ENCODE measurements at regions not wholly inside any gene's neighbourhood (a gene's known extent, or its start where the extent isn't known, plus 50 kb on each side); places are given as distances from the start of the nearest gene placed in this dataset.
"Not testable (repeated sequence)": the region's sequence is repeated elsewhere in the genome, so short reads cannot be mapped to it uniquely, and the experiment has no call there.

DNA sequence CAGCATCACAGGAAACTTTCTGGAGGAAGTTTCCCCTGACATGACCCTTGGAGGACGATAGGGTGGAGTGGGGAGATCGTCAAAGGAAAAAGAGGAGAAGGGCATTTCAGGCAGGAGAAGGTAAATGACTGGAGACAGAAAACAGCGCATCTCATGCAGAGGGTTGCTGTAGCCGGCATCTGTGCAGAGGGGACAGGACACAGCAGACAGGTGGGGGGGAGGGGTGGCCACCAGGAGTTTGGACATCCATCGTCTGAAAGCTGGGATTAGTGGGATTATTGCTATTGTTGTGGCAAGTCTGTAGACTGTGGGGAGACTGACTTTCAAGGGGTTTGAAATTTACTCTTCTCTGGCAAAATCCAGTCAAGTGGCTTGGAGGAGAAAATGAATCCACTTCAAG lies 463.9 kb downstream of the OMA1 start:
- DNase-seq (ENCODE audit: insufficient read length, low spot score) = no peak
- no peak for FAIRE-seq

DNA sequence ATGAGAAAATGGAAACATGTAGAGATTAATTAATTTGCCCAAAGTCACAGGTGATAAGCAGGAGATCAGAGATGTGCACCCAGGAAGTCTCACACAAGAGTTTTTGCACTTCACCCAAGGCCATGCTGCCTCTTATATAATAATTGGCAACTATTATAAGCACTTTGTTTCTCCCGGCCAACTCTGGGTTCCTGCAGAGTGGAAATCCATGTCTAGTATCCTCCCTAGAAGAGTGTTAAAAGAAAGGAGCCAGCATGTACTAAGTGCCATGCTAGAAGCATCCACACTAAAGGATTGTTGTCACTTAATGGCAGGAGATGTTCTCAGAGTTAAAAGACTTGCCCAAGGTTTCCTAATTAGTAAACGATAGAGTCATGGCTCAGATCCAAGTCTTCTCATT lies 470.3 kb downstream of the OMA1 start:
- DNase-seq (ENCODE audit: insufficient read length, low spot score) (no peak), FAIRE-seq (no peak)

DNA sequence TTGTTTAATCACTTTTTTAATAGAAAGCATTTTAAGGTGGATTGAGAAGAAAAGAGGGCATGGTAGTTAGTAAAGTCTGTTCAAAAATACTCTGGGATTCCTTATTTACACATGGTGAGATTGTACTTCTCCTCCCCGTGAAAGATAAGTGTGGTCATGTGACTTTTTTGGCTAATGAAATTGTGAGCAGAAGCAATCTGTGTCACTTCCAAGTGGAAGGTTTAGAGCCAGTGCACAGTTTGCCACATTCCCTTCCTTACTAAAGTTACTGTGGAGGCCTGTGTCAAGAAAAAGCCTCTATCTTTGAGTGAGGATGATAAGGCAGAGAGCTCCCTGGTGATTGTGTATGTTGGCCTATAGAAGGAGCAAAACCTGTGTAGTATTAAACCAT lies 471.3 kb downstream of the OMA1 start:
- FAIRE-seq = no peak
- no peak for DNase-seq (ENCODE audit: insufficient read length, low spot score)

DNA sequence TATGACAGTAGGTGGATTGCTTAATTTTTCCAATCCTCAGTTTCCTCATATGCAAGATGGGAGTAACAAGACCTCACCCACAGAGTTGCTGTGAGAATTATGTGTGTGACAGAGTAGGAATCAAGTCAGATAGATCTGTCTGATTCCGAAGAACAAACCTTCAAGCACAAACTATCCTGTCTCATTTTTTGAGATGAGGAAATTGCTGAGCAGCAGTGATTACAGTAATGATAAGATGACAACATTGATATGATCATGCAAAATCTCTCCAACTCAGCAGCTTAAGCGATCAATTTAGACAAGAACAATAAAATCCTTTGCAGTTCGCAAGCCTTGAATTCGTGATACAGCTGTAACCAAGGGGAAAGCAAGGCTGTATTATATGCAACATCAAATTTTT lies 474.1 kb downstream of the OMA1 start:
- FAIRE-seq = no peak
- no peak for DNase-seq (ENCODE audit: insufficient read length, low spot score)

DNA sequence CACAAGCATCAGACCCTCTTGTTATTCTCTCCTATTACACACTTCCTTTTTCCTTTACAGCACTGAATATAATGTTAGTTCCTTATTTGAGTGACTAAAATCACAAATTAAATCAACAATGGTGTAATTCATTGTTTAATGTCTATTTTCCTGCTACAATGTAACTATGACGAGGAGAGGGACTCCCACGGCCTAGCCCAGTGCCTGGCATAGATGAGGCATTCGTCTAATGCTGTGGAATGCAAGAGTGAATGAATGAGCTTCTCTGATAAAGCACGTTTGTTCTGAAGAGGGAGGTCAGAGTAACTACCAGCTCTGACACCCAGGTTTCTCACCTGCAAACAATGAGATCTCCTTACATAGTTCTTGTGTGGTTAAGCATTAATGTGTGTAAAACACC lies 479.4 kb downstream of the OMA1 start:
- no peak for FAIRE-seq
- no peak for DNase-seq (ENCODE audit: insufficient read length, low spot score)

DNA sequence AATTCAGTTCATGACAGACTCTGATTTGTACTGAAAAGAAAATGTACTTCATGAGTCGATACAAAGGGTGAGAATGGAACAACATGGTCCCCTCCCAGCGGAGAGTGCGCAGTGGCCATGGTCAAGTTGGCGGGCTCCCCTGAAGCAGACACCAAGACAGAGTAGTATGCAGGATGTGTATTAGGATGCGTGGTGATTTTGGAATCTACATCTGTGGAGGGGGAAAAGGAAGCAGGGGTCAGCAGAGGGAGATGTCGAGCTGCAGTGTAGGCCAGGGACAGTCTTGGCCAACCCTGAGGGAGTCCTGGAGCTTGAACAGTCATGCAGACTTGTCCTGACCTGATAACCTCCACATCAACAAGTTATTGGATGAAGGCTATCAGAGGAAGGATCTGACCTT lies 481.0 kb downstream of the OMA1 start:
- DNase-seq (ENCODE audit: insufficient read length, low spot score) (no peak), FAIRE-seq (no peak)

DNA sequence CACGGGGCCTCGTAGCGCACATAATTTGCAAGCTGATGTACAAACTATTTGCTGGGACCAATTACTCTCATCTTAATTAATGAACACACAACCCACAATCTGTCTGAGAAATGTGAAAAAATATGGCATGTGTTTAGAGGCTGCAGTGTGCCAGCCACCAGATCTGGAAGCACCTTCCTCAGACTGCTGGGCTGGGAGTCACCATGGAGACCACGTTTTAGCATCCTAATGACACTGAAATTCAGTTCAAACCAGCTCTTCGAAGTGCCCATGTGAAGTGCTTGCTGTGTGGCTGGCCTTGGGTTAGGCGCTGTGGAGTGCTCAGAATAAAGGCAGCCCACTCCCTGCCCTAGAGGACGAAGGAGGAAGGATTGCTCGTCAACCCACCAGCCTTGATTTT lies 482.4 kb downstream of the OMA1 start:
- FAIRE-seq = no peak
- DNase-seq (ENCODE audit: insufficient read length, low spot score) = no peak

DNA sequence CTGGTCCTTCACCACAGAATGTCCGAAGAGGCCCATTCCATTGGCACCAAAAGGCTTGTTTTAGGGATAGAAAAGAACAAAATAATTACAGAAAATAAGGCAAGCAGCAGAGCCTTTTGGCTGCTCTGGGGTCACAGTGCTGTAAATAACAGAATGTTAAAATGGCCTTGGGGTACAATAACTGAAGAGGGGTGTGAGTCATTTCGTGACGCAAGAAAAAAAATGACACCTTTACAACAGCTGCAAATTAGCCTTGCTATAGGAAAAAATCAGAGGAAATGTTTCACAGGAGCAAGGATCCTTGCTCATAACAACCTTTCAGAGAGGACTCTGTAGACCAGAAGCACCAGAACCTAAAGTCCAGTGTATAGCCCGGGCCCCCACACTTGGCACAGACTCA lies 483.4 kb downstream of the OMA1 start:
- DNase-seq (ENCODE audit: insufficient read length, low spot score) (no peak), FAIRE-seq (no peak)

DNA sequence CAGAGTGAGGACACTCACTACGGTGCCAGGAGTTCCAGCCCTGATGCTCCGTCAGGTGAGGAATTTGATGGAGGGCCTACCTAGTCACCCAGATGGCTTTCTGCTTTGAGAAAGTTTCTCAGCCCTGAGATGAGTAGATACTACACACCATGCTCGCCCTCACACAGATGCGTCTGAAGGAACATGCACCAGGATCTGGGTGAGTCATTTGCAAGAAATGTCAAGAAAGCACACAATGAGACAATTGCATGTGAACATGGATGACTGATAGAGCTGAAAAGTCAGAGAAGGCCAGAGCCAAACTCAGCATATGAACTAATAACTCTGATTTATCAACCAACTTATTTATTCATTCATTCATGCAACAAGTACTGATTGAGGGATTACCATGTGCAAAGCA lies 483.9 kb downstream of the OMA1 start:
- FAIRE-seq (no peak), DNase-seq (ENCODE audit: insufficient read length, low spot score) (no peak)

DNA sequence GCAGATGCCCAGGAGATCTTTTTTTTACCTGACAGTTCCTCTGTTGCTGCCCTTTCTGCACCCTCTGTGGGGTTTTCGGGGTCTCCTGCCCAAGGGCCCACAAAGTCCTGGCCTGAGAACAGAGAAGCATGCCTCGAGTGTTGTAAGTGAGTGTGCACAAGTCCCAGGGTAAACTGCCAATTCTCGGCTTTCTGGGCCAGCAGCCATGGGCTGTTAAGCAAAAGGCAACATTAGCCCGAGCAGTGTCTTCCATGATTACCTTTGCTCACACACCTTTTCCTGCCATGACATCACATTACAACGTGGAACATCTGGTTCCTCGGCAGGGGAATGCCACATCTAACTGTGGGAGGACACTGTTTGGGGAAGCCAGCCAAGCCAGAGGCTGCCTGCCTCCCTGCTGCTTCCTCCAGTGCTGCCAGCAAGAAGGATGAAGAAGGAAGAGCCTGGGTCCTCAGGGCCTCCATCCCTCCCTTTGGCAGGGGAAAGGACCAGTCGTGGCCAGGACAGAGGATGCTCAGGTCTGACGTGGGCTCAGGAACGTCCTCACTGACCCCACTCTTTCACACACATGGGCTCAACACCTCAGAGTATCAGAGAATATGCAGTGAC lies 485.9 kb downstream of the OMA1 start:
- no peak for FAIRE-seq
- no peak for DNase-seq (ENCODE audit: insufficient read length, low spot score)

DNA sequence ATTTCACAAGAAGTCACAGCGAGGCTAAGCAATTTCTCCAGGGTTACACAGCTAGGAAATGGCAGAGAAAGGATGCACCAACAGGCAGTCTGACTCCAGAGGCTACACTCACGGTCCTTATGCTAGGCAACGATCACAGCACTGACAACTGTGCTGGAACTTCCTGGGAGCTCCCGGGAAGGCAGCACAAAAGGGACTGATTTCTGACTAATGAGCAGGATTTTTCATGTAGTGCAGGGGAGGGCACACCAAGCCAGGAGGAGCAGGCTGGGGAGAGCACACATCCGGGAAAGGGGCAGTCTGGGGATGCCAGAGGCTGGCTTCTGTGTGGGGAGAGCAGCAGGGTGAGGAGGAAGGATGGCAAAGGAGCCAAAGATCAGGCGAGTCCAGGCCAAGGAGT lies 486.7 kb downstream of the OMA1 start:
- no peak for DNase-seq (ENCODE audit: insufficient read length, low spot score)
- FAIRE-seq = no peak

DNA sequence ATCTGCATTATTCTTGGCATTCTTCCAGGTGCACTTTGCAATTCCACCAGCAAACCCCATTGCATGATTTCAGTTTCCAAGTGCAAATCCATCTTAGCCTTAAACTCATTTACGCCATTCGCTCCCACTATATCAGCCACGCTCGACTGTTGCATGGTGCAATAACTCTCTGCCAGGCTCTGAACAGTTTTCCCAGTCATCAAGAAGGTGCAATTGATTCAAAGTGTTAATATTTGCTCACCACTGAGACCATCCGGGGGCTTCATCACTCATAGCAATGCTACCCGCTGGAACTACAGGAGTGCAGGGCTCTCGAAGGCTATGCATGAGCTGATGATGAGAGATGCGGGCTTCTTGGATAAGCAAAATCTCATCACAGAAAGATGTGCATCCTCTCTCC lies 488.2 kb downstream of the OMA1 start:
- DNase-seq (ENCODE audit: insufficient read length, low spot score) (no peak), FAIRE-seq (no peak)

DNA sequence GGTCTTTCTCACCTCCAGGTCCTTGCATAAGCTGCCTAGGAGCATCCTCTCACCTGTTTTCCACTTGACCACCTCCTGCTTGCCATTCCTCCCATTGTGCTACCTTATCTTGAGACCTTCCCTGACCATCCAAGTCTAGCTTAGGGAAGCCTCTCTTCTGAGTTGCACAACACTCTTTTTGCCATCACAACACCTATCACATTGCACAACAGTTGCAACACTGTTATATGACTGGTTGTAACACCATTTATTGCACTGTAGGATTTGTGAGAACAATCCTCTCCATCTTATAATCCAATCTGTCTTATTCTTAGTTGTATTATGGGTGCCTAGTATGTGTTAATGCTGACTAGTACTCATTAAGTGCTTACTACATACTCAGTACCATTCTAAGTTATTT lies 488.7 kb downstream of the OMA1 start:
- FAIRE-seq = no peak

DNA sequence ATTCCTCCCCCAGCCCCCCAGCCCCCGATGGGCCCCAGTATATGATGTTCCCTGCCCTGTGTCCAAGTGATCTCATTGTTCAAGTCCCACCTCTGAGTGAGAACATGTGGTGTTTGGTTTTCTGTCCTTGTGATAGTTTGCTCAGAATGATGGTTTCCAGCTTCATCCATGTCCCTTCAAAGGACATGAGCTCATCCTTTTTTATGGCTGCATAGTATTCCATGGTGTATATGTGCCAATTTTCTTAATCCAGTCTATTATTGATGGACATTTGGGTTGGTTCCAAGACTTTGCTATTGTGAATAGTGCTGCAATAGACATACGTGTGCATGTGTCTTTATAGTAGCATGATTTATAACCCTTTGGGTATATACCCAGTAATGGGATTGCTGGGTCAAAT lies 495.3 kb downstream of the OMA1 start:
- FAIRE-seq = not testable (repeated sequence)

More for the DNA sequence above, 488.7 kb downstream of the OMA1 start:
- no peak for DNase-seq (ENCODE audit: insufficient read length, low spot score)

DNA sequence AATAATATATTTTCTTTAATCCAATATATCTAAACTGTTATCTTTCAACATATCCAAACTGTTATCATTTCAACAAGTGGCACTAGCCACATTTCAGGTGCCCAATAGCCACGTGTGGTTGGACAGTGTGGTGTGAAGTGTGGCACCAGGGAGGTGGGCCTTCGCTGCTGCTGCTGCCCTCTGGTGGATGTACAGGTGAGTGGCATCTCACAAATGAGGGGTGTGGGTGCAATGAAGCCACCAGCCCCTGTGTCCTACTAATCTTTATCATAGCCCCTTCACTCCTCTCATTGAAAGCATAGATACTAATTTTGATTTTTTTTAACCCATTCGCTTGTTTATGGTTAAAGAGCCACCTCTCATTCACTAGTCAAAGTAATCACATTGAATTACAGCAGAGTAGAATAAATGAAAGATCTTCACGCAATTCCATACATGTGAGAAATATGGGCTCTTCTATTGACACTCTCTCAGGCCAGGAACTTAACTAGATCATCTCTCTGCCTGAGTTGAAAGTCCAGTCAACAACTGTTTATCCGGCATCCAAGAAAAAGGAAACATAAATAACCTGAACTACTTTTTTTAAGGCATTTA lies 499.2 kb downstream of the OMA1 start:
- DNase-seq (ENCODE audit: insufficient read length, low spot score) (no peak), FAIRE-seq (no peak)

More for the DNA sequence above, 495.3 kb downstream of the OMA1 start:
- DNase-seq (ENCODE audit: insufficient read length, low spot score) = not testable (repeated sequence)

DNA sequence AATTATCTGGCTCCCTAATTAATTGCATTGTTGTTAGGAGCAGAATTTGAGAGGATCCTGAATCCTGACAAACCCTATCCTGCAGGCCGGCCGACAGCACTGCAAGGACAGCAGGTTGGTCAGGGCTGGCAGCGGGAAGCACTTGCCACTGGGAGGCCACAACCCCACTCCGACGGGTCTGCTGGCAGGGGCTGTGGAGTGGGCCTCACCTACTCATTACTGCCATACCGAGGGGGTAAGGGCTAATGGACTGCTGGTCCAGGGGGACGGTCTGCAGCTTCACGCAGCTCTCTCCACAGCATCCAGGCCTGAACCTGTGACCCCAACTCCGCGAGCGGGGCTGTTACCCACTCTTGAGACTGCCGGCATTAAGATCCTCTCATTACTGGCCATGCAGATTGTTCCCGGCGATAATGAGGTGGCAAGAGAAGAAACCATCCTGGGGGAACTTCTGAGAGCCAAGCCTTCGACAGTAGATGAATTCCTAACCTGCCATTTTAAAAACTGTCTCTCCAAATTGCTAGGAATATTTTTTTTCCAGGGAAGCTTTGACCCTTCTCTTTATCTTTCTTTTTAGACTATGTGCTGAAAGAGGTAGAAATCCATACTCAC lies 501.3 kb downstream of the OMA1 start:
- FAIRE-seq (no peak), DNase-seq (ENCODE audit: insufficient read length, low spot score) (no peak)

DNA sequence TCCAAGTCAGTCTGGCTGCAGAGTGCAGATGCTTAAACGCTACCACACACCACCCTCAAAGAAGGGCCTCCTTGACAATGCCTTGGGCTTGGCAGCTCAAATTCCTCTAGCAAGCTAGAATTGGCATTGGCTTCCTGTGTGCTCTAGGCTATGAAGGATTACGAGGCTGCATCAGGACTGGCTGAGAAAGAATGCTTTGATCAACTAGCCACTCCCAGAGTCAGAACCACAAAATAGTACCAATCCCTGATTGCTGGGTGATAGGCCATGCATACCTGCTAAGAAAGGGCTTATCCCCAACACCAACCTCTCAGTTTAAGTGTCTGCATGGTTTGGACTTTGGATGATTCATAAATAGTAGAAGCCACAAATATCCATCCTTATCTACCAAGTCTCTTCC lies 504.9 kb downstream of the OMA1 start:
- FAIRE-seq (no peak), DNase-seq (ENCODE audit: insufficient read length, low spot score) (no peak)

DNA sequence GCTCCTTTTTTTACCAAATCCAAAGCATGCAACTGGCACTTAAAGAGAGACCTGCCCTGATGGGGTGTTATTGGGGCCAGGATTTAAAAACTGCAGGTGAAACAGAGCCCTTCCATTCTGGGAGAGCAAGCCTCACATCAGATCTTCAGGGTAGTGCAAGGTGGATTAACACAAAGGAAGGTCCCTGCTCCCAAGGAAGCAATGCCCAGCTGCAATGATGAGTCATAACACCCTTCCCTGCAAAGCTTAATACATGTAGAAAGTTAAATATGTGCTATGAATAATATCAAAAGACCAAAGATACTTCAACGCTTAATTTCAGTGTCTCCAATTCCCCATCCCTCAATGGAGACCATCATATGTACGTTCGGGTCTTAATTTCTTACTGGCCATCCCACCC lies 508.0 kb downstream of the OMA1 start:
- no peak for FAIRE-seq

DNA sequence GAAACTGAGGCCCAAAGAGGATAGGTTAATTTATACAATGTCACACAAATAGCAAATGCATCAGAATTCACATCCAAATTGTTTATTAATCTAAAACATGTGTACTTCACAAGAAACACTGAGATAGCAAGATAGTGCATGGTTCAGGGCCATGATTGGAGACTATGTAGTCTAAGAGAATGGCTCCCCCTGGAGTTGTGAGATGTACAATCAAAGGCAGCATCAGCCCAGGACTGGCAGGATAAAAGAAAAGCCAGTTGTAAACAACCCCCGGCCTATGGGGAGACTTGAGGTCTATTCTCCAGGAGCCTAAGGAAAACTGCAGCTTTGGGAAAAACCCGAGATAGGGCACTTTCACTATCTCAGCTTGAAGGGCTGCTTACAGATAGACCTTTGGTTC lies 511.0 kb downstream of the OMA1 start:
- FAIRE-seq (no peak), DNase-seq (ENCODE audit: insufficient read length, low spot score) (no peak)

More for the DNA sequence above, 508.0 kb downstream of the OMA1 start:
- DNase-seq (ENCODE audit: insufficient read length, low spot score) = no peak

DNA sequence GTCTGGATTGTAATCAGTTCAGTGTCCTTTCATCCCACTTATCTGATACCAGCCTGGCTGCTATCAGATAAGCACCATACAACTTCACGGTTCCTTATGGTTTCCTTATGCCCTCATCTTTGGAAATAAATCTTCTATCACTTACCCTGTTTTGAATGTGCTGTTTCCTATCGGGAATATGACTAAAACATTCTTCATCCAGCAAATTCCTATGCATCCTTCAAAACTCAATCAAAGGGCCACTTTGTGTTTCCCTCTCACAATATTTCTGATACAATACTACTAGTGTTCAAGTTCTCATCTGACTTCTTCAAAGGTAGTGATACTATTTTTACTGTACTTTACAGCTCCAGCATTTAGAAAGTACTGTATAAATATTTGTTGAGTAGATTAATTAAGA lies 513.2 kb downstream of the OMA1 start:
- FAIRE-seq (no peak), DNase-seq (ENCODE audit: insufficient read length, low spot score) (no peak)

DNA sequence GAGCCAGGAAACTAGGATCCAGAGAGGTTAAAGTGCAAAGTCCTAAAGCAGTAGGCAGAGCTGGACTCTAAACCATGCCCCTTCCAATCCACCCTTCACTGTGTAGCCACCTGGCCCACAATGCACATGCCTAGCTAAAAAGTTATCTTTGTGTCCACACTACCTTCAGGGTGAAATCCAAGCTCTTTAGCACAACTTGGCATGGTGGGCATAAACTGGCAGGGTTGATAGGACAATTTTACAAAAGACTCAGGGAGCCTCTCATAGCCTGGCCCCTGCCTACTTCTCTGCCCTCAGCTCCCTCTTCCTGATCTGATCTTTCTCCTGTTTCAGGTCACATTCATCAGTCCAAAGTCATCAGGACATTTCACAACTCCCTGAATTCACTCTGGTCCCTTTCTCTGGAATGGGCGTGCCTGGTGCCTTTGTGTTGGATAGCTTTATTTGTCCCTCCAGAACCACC lies 513.9 kb downstream of the OMA1 start:
- FAIRE-seq (no peak), DNase-seq (ENCODE audit: insufficient read length, low spot score) (no peak)

DNA sequence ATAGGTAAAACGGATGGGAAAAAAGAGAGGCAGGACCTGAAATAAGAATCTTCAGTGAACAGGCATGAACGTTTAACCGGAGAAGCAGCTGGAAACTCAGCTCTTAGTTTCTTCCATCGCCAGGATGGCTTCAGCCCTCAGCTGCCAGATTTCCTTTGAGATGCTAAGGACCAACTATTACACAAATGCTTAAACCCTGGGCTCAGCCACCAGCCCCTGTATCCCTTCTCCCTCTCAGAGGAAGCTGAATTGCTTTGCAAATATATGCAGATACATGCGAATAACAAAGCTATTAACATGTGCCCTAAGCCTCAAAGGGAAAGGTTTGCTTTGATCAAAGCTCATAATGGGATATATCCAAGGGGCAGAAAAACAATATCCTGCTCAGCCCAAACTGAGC lies 515.1 kb downstream of the OMA1 start:
- no peak for FAIRE-seq
- no peak for DNase-seq (ENCODE audit: insufficient read length, low spot score)
